ENCODE measurements at regions not wholly inside any gene's neighbourhood (a gene's known extent, or its start where the extent isn't known, plus 50 kb on each side); places are given as distances from the start of the nearest gene placed in this dataset.

- H3K27ac ChIP-seq, result no peak overlapping the region
- H3K9me3 ChIP-seq, result no peaks in the 10 kb centered on the region
- intact Hi-C loops (cut with DNase I), result no loop called here
- ATAC-seq, result no peak
- WGBS (ENCODE audit: insufficient coverage, low coverage, low lambda C conversion rate, missing lambda C conversion rate), result 90% methylated on average over 2 of the region's 2 CpGs
- no peaks in the 10 kb centered on the region for H3K27me3 ChIP-seq
- no peaks in the 10 kb centered on the region for H3K4me1 ChIP-seq
- no peak overlapping the region for H3K4me3 ChIP-seq
- no peak for DNase-seq
- H3K36me3 ChIP-seq, result no peaks in the 10 kb centered on the region
- TF ChIP-seq POLR2A (IDR thresholded peaks at IDR 0.05) (no peak), CTCF (IDR thresholded peaks at IDR 0.05) (no peak)
These were observed 118.6 kb upstream of the GUCY1A2 start for GRCh38 chr11:107136892-107137291.

- Histone ChIP-seq H3K36me3 (no peaks in the 10 kb centered on the region), H3K4me1 (no peaks in the 10 kb centered on the region), H3K27ac (no peak overlapping the region), H3K4me3 (no peak overlapping the region), H3K9me3 (no peaks in the 10 kb centered on the region), H3K27me3 (no peaks in the 10 kb centered on the region)
- DNase-seq (no peak), ATAC-seq (no peak)
- WGBS (ENCODE audit: insufficient coverage, low coverage, low lambda C conversion rate, missing lambda C conversion rate), result 60% methylated on average over 1 of the region's 1 CpG
- intact Hi-C loops (cut with DNase I), result no loop called here
- TF ChIP-seq CTCF (IDR thresholded peaks at IDR 0.05) (no peak), POLR2A (IDR thresholded peaks at IDR 0.05) (no peak)
These were observed 113.5 kb upstream of the GUCY1A2 start for GRCh38 chr11:107131756-107132155.

GRCh38 chr11:107123022-107123421 lies 104.7 kb upstream of the GUCY1A2 start:
- Histone ChIP-seq H3K9me3 (no peaks in the 10 kb centered on the region), H3K36me3 (no peaks in the 10 kb centered on the region), H3K4me1 (no peaks in the 10 kb centered on the region), H3K4me3 (no peak overlapping the region), H3K27me3 (no peaks in the 10 kb centered on the region), H3K27ac (no peak overlapping the region)
- ATAC-seq, result no peak
- no peak for TF ChIP-seq CTCF (IDR thresholded peaks at IDR 0.05)
- no peak for TF ChIP-seq POLR2A (IDR thresholded peaks at IDR 0.05)
- WGBS (ENCODE audit: insufficient coverage, low coverage, low lambda C conversion rate, missing lambda C conversion rate), result 73% methylated on average over 1 of the region's 1 CpG
- intact Hi-C loops (cut with DNase I), result no loop called here
- DNase-seq, result no peak

- no peak for ATAC-seq
These were observed 99.9 kb upstream of the GUCY1A2 start for GRCh38 chr11:107118025-107118720.

More at GRCh38 chr11:107118025-107118720, 99.9 kb upstream of the GUCY1A2 start:
- Histone ChIP-seq H3K4me3 (no peak overlapping the region), H3K9me3 (no peaks in the 10 kb centered on the region), H3K27ac (no peak overlapping the region), H3K36me3 (no peaks in the 10 kb centered on the region), H3K4me1 (no peaks in the 10 kb centered on the region), H3K27me3 (no peaks in the 10 kb centered on the region)
- TF ChIP-seq CTCF (IDR thresholded peaks at IDR 0.05), result no peak
- no peak for TF ChIP-seq POLR2A (IDR thresholded peaks at IDR 0.05)
- intact Hi-C loops (cut with DNase I), result no loop called here
- no peak for DNase-seq
